ENCODE measurements at regions not wholly inside any gene's neighbourhood (a gene's known extent, or its start where the extent isn't known, plus 50 kb on each side); places are given as distances from the start of the nearest gene placed in this dataset.
"Not testable (repeated sequence)": the region's sequence is repeated elsewhere in the genome, so short reads cannot be mapped to it uniquely, and the experiment has no call there.

GRCh38 chr15:96052154-96052553 is 278.3 kb upstream of the NR2F2 start:
- no peak for DNase-seq (ENCODE audit: low read depth)

GRCh38 chr15:96052572-96053030 is 277.9 kb upstream of the NR2F2 start:
- no peak for DNase-seq (ENCODE audit: low read depth)

DNA sequence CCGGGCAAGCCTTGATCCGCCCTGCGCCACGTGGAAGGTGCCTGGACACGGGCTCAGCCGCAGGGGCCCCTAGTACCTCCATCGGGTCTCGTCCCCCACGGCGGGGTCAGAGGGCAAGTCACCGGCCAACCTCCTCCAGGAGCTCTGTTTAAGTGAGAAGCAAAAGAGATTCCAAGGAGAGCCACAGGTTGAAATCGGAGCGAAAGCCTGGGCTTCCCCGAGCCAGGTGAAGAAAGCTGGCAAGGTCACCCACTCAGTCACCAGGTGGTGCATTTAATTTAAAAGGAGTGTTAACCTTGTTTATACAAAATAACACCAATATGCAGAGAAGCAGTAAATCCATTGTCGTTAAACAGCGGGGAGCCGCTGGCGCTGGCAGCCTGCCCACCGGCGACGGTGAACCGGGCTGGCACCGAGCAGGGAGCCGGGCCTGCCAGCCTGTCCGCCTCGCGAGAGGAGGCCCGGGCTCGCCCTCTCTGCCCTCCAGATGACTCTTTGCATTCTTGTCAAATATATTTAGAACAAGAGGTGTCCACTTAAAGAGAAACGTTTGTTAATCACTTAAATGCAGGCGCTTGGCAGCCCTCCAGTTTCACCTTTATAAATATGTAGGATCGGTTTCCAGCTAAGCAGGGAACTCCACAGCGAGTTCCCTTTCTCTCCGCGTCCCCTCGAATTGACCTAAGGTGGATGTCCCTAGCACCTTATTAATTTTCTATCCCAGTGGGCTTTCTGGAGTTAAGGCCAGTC is 277.3 kb upstream of the NR2F2 start:
- DNase-seq (ENCODE audit: low read depth) = no peak

DNA sequence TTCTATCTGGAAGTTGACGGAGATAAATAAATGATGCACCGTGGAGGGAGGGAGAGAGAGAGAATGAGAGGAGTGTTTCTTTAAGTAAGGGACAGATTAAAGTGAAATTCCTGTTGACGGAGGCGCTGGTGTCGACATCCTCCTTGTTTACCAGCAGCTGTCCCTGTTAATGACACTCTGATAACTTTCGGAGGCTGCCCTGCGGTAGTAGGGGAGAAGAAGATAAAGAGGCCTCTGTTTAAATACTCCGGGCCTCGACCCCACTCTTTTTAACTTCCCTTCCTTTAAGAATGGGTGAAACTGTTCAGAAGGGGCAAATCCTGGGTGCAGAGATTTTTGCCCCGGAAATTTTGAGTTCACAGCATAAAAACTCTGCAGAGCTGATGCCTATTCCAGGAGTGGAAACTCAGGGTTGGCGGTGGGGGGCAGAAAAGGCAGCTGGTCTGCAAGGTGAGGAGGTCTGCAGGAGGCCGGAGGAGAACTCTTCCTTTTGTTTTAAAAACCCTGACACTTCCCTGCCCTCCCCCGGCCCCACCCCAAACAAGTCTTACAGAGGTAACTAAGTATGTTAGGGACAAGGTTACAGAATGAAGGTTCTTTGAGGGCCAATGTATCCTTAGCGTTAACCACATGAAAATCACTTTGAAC is 276.6 kb upstream of the NR2F2 start:
- DNase-seq (ENCODE audit: low read depth) = no peak

DNA sequence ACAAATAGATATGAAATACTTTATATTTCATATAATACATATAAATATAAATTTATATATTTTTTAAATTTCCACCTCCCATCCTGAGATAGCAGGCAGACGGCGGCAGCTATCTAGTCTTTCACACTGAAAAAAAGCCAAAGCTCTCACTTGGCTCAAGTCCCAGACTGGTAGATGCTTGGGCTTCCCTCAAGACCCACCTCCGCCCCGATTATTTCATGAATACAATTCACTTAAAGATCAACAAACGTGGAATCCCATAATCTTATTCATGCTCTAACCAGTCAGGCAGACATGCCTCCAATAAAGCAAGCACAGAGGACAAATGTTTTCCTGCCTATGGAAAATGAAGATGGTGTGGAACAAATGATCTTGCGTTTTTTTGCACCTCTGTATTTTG is 275.9 kb upstream of the NR2F2 start:
- DNase-seq (ENCODE audit: low read depth) = no peak

- no peak for DNase-seq (ENCODE audit: low read depth)
Observed at GRCh38 chr15:96058103-96058851, 272.2 kb upstream of the NR2F2 start.

DNA sequence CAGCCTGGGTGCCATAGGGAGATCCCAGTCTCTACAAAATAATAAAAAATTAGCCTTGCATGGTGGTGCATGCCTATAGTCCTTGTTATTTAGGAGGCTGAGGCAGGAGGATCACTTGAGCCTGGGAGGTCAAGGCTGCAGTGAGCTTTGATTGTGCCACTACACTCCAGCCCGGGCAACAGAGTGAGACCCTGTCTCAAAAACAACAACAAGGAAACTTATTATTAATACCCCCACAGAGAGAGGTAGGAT is 271.7 kb upstream of the NR2F2 start:
- DNase-seq (ENCODE audit: low read depth) = not testable (repeated sequence)

GRCh38 chr15:96060591-96060990 is 269.9 kb upstream of the NR2F2 start:
- not testable (repeated sequence) for DNase-seq (ENCODE audit: low read depth)

- no peak for DNase-seq (ENCODE audit: low read depth)
Observed at GRCh38 chr15:96064351-96064756, 266.1 kb upstream of the NR2F2 start.

- no peak for DNase-seq (ENCODE audit: low read depth)
Observed at GRCh38 chr15:96066126-96066525, 264.4 kb upstream of the NR2F2 start.

DNA sequence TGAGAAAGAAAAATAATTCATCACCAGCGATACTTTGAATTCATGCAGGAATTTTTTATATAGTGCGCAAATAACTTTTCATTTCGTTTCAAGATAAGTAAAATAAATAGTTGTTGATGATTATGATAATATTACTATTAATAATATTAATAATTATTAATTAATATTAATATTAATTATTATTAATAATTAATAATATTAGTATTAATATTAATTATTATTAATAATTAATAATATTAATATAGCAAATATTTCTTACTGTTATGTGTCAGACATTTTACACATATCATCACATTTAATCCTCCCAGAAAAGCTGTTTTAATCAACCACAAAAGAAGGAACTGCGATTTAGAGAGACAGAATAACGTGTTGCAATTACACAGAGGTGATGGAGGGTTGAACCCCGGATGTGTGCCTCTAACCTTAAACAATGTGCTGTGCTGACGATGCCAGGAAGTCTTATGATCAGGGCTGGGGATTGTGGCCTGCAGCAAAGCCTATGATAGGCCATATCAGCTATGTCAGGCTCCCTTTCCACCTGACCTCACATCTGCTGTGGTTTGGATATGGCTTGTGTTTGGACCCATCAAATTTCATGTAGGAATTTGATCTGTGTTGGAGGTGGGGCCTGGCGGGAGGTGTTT is 263.5 kb upstream of the NR2F2 start:
- DNase-seq (ENCODE audit: low read depth) = no peak

DNA sequence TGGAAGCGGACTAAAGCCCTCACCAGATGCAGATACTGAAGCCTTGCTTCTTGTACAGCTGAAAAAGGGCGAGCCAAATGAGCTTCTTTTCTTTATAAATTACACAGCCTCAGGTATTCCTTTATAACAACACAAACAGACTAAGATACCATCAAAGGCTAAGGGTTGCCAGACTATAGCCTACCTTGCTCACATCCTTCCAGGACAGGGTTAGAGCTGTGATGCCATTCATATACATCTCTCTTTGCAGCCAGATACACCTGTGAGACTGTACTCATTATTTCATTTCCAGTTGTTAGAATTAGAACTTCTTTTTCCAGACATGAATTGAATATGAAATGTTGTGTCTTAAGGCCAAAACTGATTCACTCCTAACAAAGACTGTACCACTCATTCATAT is 262.8 kb upstream of the NR2F2 start:
- DNase-seq (ENCODE audit: low read depth) = no peak

- DNase-seq (ENCODE audit: low read depth) = no peak
Observed at GRCh38 chr15:96068897-96069296, 261.6 kb upstream of the NR2F2 start.

DNA sequence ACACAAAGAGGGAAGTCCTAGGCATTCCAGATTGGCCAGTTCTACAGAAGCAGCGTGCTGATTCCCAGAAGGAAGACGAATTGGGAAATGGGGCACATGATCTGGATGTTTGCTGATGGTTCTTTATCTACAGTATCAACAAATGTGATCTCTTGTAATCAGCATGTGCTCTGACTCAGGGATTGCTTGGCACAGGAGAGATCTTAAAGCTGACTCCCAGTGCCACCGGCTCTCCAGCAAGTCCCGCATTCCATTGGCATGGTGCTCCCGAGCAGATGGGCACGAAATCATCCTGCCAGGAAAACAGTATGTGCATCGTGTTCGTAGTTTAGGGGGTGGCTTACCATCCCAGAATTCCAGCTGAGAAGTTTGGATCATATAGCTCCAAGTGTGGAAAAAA is 259.9 kb upstream of the NR2F2 start:
- no peak for DNase-seq (ENCODE audit: low read depth)

DNA sequence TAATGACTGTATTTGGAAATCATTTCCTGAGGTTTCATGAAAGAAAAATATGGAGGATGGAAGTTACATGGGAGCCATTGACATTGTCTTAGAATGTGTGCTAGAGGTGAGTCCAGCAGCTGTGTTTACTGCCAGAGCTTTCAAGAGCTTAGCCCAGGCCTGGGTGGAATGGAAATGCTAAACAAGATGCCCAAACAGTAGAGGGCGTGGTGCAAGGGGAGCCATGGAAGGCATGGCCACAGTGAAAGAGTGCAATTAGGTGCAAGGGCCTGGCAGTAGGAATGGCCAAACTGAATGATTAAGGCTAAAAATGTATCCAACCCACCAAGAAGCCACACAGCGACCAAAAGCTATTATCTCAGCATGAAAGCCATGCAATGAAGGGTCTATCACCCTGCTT is 257.7 kb upstream of the NR2F2 start:
- no peak for DNase-seq (ENCODE audit: low read depth)

GRCh38 chr15:96073908-96074307 is 256.6 kb upstream of the NR2F2 start:
- DNase-seq (ENCODE audit: low read depth) = no peak

GRCh38 chr15:96075895-96076294 is 254.6 kb upstream of the NR2F2 start:
- DNase-seq (ENCODE audit: low read depth) = no peak

DNA sequence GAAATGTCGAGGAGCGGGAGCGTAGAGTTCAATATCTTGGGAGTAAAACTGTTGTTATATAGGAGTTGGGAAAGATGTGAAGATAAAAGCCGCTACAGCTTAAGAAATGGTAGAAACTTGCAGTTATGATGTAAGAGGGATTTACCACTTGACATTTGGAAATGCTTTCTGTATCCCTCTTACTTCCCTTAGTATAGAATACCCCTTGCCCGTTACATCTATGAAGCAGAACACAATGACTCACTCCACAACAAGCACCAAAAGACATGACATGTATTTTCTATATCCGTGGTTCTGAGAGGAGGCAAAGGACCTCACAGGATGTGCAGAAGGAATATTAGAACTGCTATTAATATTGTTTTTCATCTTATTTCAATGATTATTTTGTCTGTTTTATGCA is 254.2 kb upstream of the NR2F2 start:
- no peak for DNase-seq (ENCODE audit: low read depth)

- DNase-seq (ENCODE audit: low read depth) = no peak
Observed at GRCh38 chr15:96079041-96079440, 251.5 kb upstream of the NR2F2 start.

- DNase-seq (ENCODE audit: low read depth) = no peak
Observed at GRCh38 chr15:96079882-96080281, 250.6 kb upstream of the NR2F2 start.

GRCh38 chr15:96086164-96086563 is 244.3 kb upstream of the NR2F2 start:
- no peak for DNase-seq (ENCODE audit: low read depth)

- no peak for DNase-seq (ENCODE audit: low read depth)
Observed at GRCh38 chr15:96087180-96087884, 243.2 kb upstream of the NR2F2 start.
